GM18502 (cell line): ENCODE measurements at regions not wholly inside any gene's neighbourhood (a gene's known extent, or its start where the extent isn't known, plus 50 kb on each side); places are given as distances from the start of the nearest gene placed in this dataset.

Source experiments
- ATAC-seq: cut with Tn5 transposase; IDR thresholded peaks from one replicate; pipeline ENCODE4 v1.9.1; 2021; ENCODE audit warnings: mild to moderate bottlenecking; ENCODE audit not compliant: unreplicated experiment, poor library complexity

- no peak for ATAC-seq
Measured at GRCh38 chr4:3818371-3818770, 52.2 kb downstream of the ADRA2C start.

GRCh38 chr4:3819210-3819919 is 53.2 kb downstream of the ADRA2C start:
- ATAC-seq, result no peak

GRCh38 chr4:3820016-3820805 is 54.0 kb downstream of the ADRA2C start:
- no peak for ATAC-seq

DNA sequence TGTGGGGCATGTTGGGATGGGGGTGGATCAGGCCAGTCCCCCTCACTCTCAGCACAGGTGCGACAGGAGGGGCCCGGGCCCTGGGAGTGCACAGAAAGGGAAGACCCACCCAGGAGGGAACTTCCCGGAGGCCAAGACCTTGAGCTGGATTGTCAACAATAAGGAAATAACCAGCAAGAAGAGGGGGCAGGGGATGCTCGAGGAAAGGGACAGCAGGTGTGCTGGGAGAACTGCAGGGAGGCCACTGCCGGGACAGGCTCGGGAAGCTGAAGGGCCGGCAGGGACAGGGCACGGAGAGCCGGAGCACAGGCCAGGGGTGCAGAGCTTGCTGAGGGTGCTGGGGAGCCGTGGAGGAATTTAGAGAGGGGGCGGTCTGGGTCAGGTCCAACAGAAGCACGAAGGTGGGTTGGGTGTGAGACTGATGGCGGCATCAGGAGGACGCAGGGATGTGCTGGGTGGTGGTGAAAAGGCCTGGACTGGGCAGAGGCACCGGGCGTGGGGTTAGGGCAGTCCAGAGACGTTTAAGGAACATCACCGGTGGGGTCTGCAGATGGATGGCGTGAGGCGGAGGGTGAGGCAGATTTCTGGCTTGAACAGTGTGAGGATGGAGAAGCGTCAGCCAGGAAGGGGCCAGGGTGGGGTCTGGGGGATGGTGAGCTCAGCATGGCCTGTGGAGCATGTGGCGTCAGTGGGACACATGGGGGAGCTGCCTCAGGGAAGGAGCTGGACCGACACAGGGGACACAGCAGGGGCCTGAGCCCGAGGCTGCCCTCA is 54.8 kb downstream of the ADRA2C start:
- no peak for ATAC-seq

GRCh38 chr4:3821580-3822229 is 55.5 kb downstream of the ADRA2C start:
- no peak for ATAC-seq

DNA sequence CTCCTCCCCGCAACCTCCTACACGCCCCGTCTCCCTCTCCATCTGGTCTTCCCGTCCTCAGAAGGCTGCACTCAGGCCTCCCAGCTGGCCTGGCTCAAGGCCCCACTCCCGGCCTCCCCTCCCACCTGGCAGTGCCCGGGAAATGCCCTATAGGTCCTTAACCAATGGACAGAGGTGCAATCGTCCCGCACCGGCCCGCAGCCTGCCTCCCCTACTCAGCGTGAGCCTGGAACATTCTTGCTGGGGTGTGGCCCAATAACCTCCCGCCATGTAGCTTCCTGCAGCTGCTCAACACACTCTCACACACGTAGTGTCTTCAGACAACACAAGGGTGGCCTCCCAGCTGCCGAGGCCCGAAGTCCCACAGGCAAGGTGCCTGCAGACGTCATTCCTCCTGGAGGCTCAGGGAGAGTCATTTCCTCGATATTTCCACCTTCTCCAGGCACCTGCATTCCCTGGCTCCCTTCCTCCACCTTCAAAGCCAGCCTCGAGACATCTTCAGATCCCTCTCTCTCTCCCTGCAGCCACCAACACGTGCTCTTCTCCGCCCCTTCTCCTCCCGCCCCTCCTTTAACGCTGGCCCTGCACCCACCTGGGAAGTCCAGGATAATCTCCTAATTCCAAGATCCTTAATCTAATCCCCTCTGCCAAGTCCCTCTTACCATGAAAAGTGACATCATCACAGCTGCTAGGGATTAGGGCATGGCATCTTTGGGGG is 56.2 kb downstream of the ADRA2C start:
- no peak for ATAC-seq

DNA sequence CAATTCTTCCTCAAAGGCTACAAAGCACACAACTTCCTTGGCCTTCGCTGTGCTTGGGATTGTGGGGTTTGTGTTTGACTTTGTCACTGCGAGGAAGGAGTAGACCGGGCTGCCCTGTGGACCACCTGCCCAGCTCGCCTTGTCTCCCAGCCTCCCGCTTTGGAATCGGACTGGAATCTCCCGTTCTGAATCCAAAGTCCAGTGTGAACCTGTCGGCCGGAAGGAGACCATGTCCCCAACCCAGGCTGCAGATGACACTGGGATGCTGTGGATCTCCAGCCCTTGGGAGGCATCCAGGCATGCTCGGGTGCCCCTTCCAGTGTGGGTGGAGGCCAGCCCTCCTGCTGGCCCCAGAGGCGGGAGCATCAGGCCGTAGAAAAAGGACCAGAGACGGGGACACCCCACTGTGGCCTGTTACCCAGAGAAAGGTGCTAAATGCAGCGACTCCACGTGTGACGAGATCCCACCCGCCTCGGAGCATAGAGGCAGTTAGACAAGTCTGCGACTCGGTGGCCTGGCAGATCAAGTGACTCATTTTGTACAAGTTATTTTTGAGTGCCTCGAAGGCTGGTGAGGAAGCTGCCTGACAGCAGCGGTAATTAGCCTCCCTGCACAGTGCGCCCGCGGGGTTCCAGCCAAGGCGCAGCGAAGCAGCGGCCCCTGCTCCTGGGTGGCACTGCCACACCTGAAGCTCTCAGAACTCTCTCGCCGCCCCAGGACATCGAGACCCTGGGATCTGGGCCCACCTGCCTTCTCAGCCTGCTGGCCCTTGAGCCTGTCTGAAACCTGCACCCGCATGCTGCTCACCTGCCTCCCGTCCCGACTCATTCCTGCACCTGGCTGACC is 57.5 kb downstream of the ADRA2C start:
- ATAC-seq, result no peak

- ATAC-seq, result no peak
Measured at GRCh38 chr4:3824521-3825270, 58.5 kb downstream of the ADRA2C start.

- no peak for ATAC-seq
Measured at GRCh38 chr4:3825530-3825929, 59.3 kb downstream of the ADRA2C start.

DNA sequence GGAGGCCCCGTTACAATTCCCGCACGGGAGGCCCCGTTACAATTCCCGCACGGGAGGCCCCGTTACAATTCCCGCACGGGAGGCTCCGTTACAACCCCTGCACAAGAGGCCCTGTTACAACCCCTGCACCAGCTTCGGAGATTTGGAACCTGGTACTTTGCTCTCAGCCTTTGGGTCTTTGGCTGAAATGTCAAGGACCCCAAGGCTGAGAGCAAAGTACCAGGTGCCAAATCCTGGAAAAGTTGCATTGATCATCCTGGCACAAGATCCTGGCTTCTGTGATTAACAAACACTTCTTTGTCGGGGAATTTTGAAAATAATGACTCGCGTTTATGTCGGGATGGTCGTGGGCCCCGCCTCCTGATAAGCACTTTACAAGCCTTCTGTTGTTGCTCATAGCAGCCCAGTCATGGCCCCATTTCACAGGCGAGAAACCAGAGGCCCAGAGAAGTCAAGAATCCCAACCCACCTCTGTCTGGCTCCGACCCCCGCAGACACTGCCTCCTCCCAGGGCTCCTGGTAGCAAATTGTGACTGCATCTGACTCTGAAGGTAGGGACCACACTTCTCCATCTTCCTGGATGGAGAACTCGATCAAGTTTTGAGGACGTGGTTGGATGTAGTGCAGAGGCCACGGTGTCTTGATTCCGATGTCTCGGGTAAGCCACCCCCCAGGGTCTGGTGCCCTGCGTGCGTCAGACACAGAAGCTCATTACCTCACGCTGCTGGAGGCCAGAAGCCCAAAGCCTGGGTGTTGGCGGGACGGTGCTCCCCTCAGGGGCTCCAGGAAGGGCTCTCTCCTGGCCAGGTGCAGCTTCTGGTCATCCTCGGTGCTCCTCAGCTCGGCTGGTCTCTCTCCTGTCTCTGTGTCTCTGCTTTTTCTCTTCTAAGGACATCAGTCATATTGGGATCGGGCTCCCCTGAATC is 60.3 kb downstream of the ADRA2C start:
- no peak for ATAC-seq

DNA sequence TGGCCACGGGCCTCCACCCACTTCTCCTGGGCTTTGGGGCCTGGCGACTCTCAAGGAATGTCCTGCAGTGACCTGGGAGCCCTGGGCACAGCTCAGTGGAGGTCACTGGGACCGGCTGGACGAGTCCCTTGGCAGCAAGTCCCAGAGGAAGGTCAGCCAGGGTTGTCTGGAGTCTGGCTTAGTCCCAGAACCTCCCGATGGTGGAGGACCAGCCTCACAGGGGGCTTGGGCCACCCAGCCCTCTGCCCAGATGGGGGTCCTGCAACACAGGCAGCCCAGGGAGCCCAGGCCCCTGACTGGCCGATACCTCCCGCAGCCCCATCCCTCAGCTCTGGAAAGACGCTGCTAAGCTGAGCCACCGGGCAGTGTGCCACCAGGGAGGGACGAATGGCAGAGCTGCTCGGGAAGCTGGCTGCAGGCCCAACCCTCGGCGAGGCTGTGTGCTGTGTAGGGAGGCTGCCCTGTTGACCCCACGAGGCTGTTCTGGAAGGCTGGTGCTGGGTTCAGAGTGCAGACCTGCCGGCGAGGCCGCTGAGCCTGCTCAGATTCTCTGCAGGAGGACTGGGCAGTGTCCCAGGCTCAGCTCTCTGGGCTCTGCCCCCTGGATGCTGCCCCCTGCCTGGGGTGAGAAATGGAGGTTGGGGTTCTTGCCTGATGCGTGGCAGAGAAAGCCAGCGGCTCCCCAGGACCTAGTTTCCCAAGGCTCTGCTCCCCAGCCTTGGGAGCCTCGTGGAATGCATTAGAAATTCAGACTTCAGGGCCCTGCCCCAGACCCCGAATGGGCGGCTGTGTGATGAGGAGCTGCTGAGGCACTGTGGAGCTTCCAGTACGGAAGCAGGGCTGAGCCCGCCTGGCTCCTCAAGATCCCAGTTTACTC is 61.7 kb downstream of the ADRA2C start:
- ATAC-seq, result no peak

GRCh38 chr4:3828546-3828945 is 62.4 kb downstream of the ADRA2C start:
- no peak for ATAC-seq

GRCh38 chr4:3829211-3829955 is 63.2 kb downstream of the ADRA2C start:
- ATAC-seq, result no peak

GRCh38 chr4:3829956-3830773 is 64.0 kb downstream of the ADRA2C start:
- no peak for ATAC-seq
